Activated CD4-positive, alpha-beta T cell treated with anti-CD3 and anti-CD28 coated beads, Interleukin-2, amount 10 ng/mL, durations not matched to agents 7 days and 5 days (primary cell): ENCODE measurements at regions not wholly inside any gene's neighbourhood (a gene's known extent, or its start where the extent isn't known, plus 50 kb on each side); places are given as distances from the start of the nearest gene placed in this dataset.

Source experiments
- CTCF ChIA-PET: fragments of 350-600 bp; sonication (Branson Sonifier 250); formaldehyde crosslinking; loops from one replicate; lab custom pipeline; 2021; ENCODE audit warnings: antibody characterized with exemption; lab: Charles Lee
- POLR2A ChIA-PET: fragments of 350-600 bp; sonication (Branson Sonifier 250); formaldehyde crosslinking; loops from one replicate; lab custom pipeline; 2021; ENCODE audit warnings: antibody characterized with exemption; lab: Charles Lee
- DNase-seq: peaks from one replicate; pipeline ENCODE4 v3.0.0-alpha.2; 2020
- H3K27ac Mint-ChIP-seq: one replicate; pipeline ENCODE4 v1.8.0; 2021; ENCODE audit warnings: mild to moderate bottlenecking, moderate library complexity, mixed read lengths
- H3K27me3 Mint-ChIP-seq: one replicate; pipeline ENCODE4 v1.8.0; 2021; ENCODE audit warnings: mixed read lengths
- H3K36me3 Mint-ChIP-seq: one replicate; pipeline ENCODE4 v1.8.0; 2021; ENCODE audit warnings: low read depth, mixed read lengths
- H3K4me1 Mint-ChIP-seq: one replicate; pipeline ENCODE4 v1.8.0; 2021; ENCODE audit warnings: mixed read lengths
- H3K4me3 Mint-ChIP-seq: one replicate; pipeline ENCODE4 v1.8.0; 2021; ENCODE audit warnings: mild to moderate bottlenecking, moderate library complexity, mixed read lengths
- H3K9me3 Mint-ChIP-seq: one replicate; pipeline ENCODE4 v1.8.0; 2021; ENCODE audit warnings: mixed read lengths

GRCh38 chr18:69175681-69176080 is 225.0 kb upstream of the DOK6 start:
- Mint-ChIP-seq H3K27ac (no peak overlapping the region), H3K4me3 (no peak overlapping the region), H3K36me3 (no peaks in the 10 kb centered on the region), H3K27me3 (no peaks in the 10 kb centered on the region), H3K9me3 (no peaks in the 10 kb centered on the region), H3K4me1 (no peaks in the 10 kb centered on the region)
- DNase-seq: no peak
- ChIA-PET CTCF (no interaction called here), POLR2A (no interaction called here)

- Mint-ChIP-seq H3K36me3 (no peaks in the 10 kb centered on the region), H3K4me1 (no peaks in the 10 kb centered on the region), H3K4me3 (no peak overlapping the region), H3K27me3 (no peaks in the 10 kb centered on the region), H3K9me3 (no peaks in the 10 kb centered on the region), H3K27ac (no peak overlapping the region)
- ChIA-PET CTCF (no interaction called here), POLR2A (no interaction called here)
- DNase-seq: no peak
Measured at GRCh38 chr18:69176741-69177140, 223.9 kb upstream of the DOK6 start.

GRCh38 chr18:69177702-69178101 is 223.0 kb upstream of the DOK6 start:
- Mint-ChIP-seq H3K4me1 (no peaks in the 10 kb centered on the region), H3K27me3 (no peaks in the 10 kb centered on the region), H3K36me3 (no peaks in the 10 kb centered on the region), H3K27ac (no peak overlapping the region), H3K4me3 (no peak overlapping the region), H3K9me3 (no peaks in the 10 kb centered on the region)
- DNase-seq: no peak
- ChIA-PET CTCF (no interaction called here), POLR2A (no interaction called here)

DNA sequence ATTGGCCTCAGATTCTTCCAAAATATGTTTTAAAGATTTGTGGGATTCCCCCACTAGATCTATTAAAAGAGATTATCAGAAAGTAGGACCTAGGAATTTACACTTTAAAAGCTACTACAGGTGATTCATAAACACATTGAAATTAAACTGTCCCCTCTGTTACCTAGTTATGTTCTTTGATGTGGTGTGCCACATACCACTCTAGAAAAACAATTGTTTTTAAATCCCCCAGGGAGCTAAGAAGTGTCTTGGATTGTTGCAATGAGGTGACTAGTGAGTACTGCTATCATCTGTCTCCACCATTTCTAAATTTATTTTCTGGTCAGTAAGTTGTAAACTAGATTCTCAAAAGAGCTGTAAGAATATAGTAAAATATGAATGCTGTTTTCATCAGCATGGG is 214.5 kb upstream of the DOK6 start:
- no peak for DNase-seq
- CTCF ChIA-PET: no interaction called here
- no peaks in the 10 kb centered on the region for H3K9me3 Mint-ChIP-seq
- H3K4me3 Mint-ChIP-seq: no peak overlapping the region
- POLR2A ChIA-PET: no interaction called here
- no peaks in the 10 kb centered on the region for H3K36me3 Mint-ChIP-seq
- H3K27me3 Mint-ChIP-seq: peaks cover 2% of the 10 kb centered on the region
- H3K4me1 Mint-ChIP-seq: no peaks in the 10 kb centered on the region
- no peak overlapping the region for H3K27ac Mint-ChIP-seq

- POLR2A ChIA-PET: no interaction called here
- no peak for DNase-seq
- H3K27me3 Mint-ChIP-seq: no peaks in the 10 kb centered on the region
- H3K9me3 Mint-ChIP-seq: no peaks in the 10 kb centered on the region
- H3K36me3 Mint-ChIP-seq: no peaks in the 10 kb centered on the region
- no peaks in the 10 kb centered on the region for H3K4me1 Mint-ChIP-seq
- CTCF ChIA-PET: no interaction called here
- no peak overlapping the region for H3K4me3 Mint-ChIP-seq
- H3K27ac Mint-ChIP-seq: no peak overlapping the region
Measured at GRCh38 chr18:69196336-69196735, 204.4 kb upstream of the DOK6 start.

DNA sequence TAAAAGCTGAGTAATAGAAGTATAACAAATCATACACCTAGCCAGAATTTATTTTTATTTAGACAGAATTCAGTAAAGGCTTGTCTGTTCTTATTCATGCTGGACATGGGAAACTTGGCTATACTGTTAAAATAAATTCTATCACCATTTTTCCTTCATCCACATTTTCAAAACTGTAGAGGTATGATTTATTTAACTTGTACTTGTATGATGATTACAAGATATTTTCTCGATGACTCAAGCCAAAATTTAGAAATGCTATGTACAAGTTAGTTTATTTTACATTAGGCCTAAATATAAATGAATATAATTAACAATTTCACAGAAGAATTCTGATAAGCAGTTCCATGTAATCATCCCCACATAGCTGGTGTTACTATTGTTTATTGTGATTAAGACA is 194.8 kb upstream of the DOK6 start:
- H3K4me1 Mint-ChIP-seq: no peaks in the 10 kb centered on the region
- H3K4me3 Mint-ChIP-seq: no peak overlapping the region
- DNase-seq: no peak
- no peaks in the 10 kb centered on the region for H3K27me3 Mint-ChIP-seq
- no peaks in the 10 kb centered on the region for H3K36me3 Mint-ChIP-seq
- H3K27ac Mint-ChIP-seq: no peak overlapping the region
- no peaks in the 10 kb centered on the region for H3K9me3 Mint-ChIP-seq
- ChIA-PET POLR2A (no interaction called here), CTCF (no interaction called here)

GRCh38 chr18:69208545-69208944 is 192.1 kb upstream of the DOK6 start:
- Mint-ChIP-seq H3K27ac (no peak overlapping the region), H3K36me3 (no peaks in the 10 kb centered on the region), H3K27me3 (no peaks in the 10 kb centered on the region), H3K4me3 (no peak overlapping the region), H3K4me1 (no peaks in the 10 kb centered on the region), H3K9me3 (no peaks in the 10 kb centered on the region)
- ChIA-PET CTCF (no interaction called here), POLR2A (no interaction called here)
- DNase-seq: no peak

DNA sequence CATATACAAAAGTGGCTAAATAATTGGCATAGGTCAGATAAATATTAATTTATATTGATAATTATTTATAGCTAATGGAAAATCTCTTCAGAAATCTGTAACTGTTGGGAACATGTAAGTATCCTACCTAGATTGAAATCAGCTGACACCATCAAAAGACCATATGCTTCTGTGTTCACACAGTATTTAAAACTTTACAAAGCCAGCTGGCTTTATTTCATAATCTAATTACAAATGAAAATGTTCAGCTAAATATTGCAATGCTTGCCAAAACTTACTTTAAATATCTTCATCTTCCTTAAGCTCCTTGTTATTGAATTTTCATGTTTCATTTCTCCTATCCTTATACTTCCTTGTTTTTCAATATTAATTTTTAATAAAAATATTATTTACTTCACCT is 190.9 kb upstream of the DOK6 start:
- Mint-ChIP-seq H3K27ac (no peak overlapping the region), H3K27me3 (no peaks in the 10 kb centered on the region), H3K4me3 (no peak overlapping the region), H3K36me3 (no peaks in the 10 kb centered on the region), H3K9me3 (no peaks in the 10 kb centered on the region), H3K4me1 (no peaks in the 10 kb centered on the region)
- POLR2A ChIA-PET: no interaction called here
- no peak for DNase-seq
- CTCF ChIA-PET: interaction anchor here (1.3 kb wide), 1 partner anchor 12 kb away, joined by 3 read pairs; no protein-coding TSS in a partner anchor

GRCh38 chr18:69213842-69214241 is 186.8 kb upstream of the DOK6 start:
- Mint-ChIP-seq H3K36me3 (no peaks in the 10 kb centered on the region), H3K27me3 (no peaks in the 10 kb centered on the region), H3K4me1 (no peaks in the 10 kb centered on the region), H3K27ac (no peak overlapping the region), H3K4me3 (no peak overlapping the region), H3K9me3 (no peaks in the 10 kb centered on the region)
- no peak for DNase-seq
- ChIA-PET CTCF (no interaction called here), POLR2A (no interaction called here)

GRCh38 chr18:69215161-69215560 is 185.5 kb upstream of the DOK6 start:
- DNase-seq: no peak
- CTCF ChIA-PET: no interaction called here

GRCh38 chr18:69216321-69216720 is 184.4 kb upstream of the DOK6 start:
- H3K27ac Mint-ChIP-seq: no peak overlapping the region
- DNase-seq: no peak
- H3K4me3 Mint-ChIP-seq: no peak overlapping the region
- CTCF ChIA-PET: no interaction called here
- POLR2A ChIA-PET: no interaction called here
- no peaks in the 10 kb centered on the region for H3K36me3 Mint-ChIP-seq
- H3K9me3 Mint-ChIP-seq: no peaks in the 10 kb centered on the region
- H3K27me3 Mint-ChIP-seq: no peaks in the 10 kb centered on the region
- no peaks in the 10 kb centered on the region for H3K4me1 Mint-ChIP-seq

More at GRCh38 chr18:69215161-69215560, 185.5 kb upstream of the DOK6 start:
- no peaks in the 10 kb centered on the region for H3K4me1 Mint-ChIP-seq
- H3K27ac Mint-ChIP-seq: no peak overlapping the region
- no peak overlapping the region for H3K4me3 Mint-ChIP-seq
- no peaks in the 10 kb centered on the region for H3K9me3 Mint-ChIP-seq
- no peaks in the 10 kb centered on the region for H3K27me3 Mint-ChIP-seq
- no peaks in the 10 kb centered on the region for H3K36me3 Mint-ChIP-seq
- POLR2A ChIA-PET: no interaction called here

GRCh38 chr18:69217196-69218000 is 183.3 kb upstream of the DOK6 start:
- Mint-ChIP-seq H3K36me3 (no peaks in the 10 kb centered on the region), H3K4me1 (no peaks in the 10 kb centered on the region), H3K4me3 (no peak overlapping the region), H3K27ac (no peak overlapping the region), H3K9me3 (no peaks in the 10 kb centered on the region), H3K27me3 (no peaks in the 10 kb centered on the region)
- CTCF ChIA-PET: no interaction called here
- no peak for DNase-seq
- POLR2A ChIA-PET: no interaction called here

- DNase-seq: no peak
- CTCF ChIA-PET: no interaction called here
- POLR2A ChIA-PET: no interaction called here
- Mint-ChIP-seq H3K36me3 (no peaks in the 10 kb centered on the region), H3K4me3 (no peak overlapping the region), H3K4me1 (no peaks in the 10 kb centered on the region), H3K27ac (no peak overlapping the region), H3K27me3 (no peaks in the 10 kb centered on the region), H3K9me3 (no peaks in the 10 kb centered on the region)
Measured at GRCh38 chr18:69220529-69220928, 180.2 kb upstream of the DOK6 start.

DNA sequence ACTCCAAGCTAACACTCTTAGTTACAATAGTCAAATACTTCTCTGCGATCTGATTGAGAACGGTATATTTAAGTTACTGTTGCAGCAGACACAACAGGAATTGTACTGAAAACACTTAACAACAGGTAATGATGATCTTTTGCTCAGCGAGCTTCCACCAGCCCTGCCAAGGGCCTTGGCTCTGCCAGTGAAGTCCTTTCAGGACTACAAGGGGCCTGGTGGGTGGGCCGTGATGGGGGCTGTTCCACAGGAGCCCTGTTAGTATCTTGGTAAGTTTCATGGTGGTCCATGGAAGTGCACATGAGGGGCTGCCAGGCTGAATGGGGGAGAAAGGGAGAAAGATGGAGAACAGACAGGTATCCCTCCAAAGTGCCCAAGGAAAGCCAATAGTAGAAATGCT is 178.6 kb upstream of the DOK6 start:
- ChIA-PET CTCF (interaction anchor here (1.2 kb wide), 1 partner anchor 13 kb away, joined by 3 read pairs; no protein-coding TSS in a partner anchor), POLR2A (no interaction called here)
- Mint-ChIP-seq H3K4me1 (no peaks in the 10 kb centered on the region), H3K4me3 (no peak overlapping the region), H3K27me3 (no peaks in the 10 kb centered on the region), H3K9me3 (no peaks in the 10 kb centered on the region), H3K36me3 (no peaks in the 10 kb centered on the region), H3K27ac (no peak overlapping the region)
- DNase-seq: no peak
